PC-9 (cell line): ENCODE measurements at regions not wholly inside any gene's neighbourhood (a gene's known extent, or its start where the extent isn't known, plus 50 kb on each side); places are given as distances from the start of the nearest gene placed in this dataset.
"Not testable (repeated sequence)": the region's sequence is repeated elsewhere in the genome, so short reads cannot be mapped to it uniquely, and the experiment has no call there.

Experiments
- CTCF ChIP-seq: fragments of 200-600 bp; sonication (generic); conservative IDR thresholded peaks from 2 replicates; pipeline ENCODE4 v1.6.1; 2017; ENCODE audit warnings: mixed run types, antibody characterized with exemption, mild to moderate bottlenecking, moderate library complexity
- EZH2 ChIP-seq: fragments of 200-600 bp; sonication (generic); IDR thresholded peaks from 2 replicates; pipeline ENCODE4 v1.8.0; 2017; ENCODE audit warnings: antibody characterized with exemption, low read depth

GRCh38 chr6:17216972-17217371 is 64.2 kb upstream of the RBM24 start:
- TF ChIP-seq CTCF, EZH2: not testable (repeated sequence)
